ENCODE measurements at regions not wholly inside any gene's neighbourhood (a gene's known extent, or its start where the extent isn't known, plus 50 kb on each side); places are given as distances from the start of the nearest gene placed in this dataset.

DNA sequence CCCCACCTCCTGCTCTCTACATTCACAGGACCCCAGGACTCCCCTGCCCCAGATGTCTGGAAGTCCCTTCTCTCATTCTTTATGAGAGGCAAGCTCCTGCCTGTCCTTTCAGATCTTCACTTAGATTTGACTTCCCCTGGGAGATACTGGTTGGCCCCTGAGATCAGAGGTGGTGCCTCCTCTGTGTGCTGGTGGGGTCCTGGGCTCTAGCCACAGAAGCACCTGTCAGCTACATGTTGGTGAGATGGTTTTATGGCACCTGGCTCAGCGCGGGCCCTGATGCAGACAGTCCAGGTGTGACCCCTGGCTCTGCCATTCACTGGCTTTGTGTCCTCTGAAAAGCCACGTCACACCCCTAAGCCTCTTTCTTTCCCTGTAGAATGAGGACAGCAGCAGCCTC lies 369.6 kb upstream of the ID2 start:
- Histone ChIP-seq H3K27me3 (ENCODE audit: insufficient read depth, low read length) (no peaks in the 10 kb centered on the region), H4K8ac (replicated peaks; ENCODE audit: insufficient read length, low read depth, low read length) (no peak overlapping the region), H3K27ac (ENCODE audit: insufficient read length, low read depth, low read length) (no peak overlapping the region), H2BK5ac (ENCODE audit: insufficient read length, low read length) (no peak overlapping the region), H4K5ac (ENCODE audit: insufficient read length, low read depth, low read length) (no peak overlapping the region), H3T11ph (ENCODE audit: low read length) (no peak overlapping the region), H2AK5ac (ENCODE audit: insufficient read length, low read length) (no peak overlapping the region), H3K79me1 (ENCODE audit: insufficient read depth, low read depth, low read length, poor library complexity, severe bottlenecking) (no peaks in the 10 kb centered on the region), H2AFZ (ENCODE audit: low read length) (no peak overlapping the region), H3K9me3 (ENCODE audit: control insufficient read depth, low read depth, low read length) (no peaks in the 10 kb centered on the region), H3K56ac (ENCODE audit: insufficient read length, low read depth, low read length) (no peak overlapping the region), H3K23ac (ENCODE audit: insufficient read length, low read depth, low read length) (no peak overlapping the region), H2BK12ac (ENCODE audit: insufficient read length, low read depth, low read length) (no peak overlapping the region), H2BK20ac (ENCODE audit: low read depth, low read length, poor library complexity, severe bottlenecking) (no peak overlapping the region), H3K4me1 (ENCODE audit: insufficient read depth, low read length) (peaks cover 2% of the 10 kb centered on the region; the same call in 1 of the 2 replicates), H3K4ac (ENCODE audit: low read depth, low read length) (no peak overlapping the region), H3K14ac (ENCODE audit: insufficient read depth, low read length) (no peak overlapping the region), H4K91ac (ENCODE audit: insufficient read length, low read depth, low read length) (no peak overlapping the region), H3K18ac (ENCODE audit: insufficient read length, low read depth, low read length) (no peak overlapping the region), H2BK120ac (ENCODE audit: low read depth, low read length, poor library complexity, severe bottlenecking) (no peak overlapping the region), H3K23me2 (ENCODE audit: insufficient read length, low read depth, low read length, poor library complexity, severe bottlenecking) (no peaks in the 10 kb centered on the region), H3K79me2 (ENCODE audit: insufficient read depth, low read length) (no peaks in the 10 kb centered on the region), H4K20me1 (ENCODE audit: control insufficient read depth, insufficient read depth, insufficient read length) (no peaks in the 10 kb centered on the region), H2BK15ac (ENCODE audit: low read depth, low read length) (no peak overlapping the region), H3K4me2 (ENCODE audit: insufficient read depth, insufficient read length, low read length) (no peak overlapping the region), H3K9ac (ENCODE audit: extremely low read depth, insufficient read length, low read length) (no peak overlapping the region)
- no peak overlapping the region for H3K4me3 Mint-ChIP-seq
- TF ChIP-seq, protein P1, sequence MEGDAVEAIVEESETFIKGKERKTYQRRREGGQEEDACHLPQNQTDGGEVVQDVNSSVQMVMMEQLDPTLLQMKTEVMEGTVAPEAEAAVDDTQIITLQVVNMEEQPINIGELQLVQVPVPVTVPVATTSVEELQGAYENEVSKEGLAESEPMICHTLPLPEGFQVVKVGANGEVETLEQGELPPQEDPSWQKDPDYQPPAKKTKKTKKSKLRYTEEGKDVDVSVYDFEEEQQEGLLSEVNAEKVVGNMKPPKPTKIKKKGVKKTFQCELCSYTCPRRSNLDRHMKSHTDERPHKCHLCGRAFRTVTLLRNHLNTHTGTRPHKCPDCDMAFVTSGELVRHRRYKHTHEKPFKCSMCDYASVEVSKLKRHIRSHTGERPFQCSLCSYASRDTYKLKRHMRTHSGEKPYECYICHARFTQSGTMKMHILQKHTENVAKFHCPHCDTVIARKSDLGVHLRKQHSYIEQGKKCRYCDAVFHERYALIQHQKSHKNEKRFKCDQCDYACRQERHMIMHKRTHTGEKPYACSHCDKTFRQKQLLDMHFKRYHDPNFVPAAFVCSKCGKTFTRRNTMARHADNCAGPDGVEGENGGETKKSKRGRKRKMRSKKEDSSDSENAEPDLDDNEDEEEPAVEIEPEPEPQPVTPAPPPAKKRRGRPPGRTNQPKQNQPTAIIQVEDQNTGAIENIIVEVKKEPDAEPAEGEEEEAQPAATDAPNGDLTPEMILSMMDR (conservative IDR thresholded peaks at IDR 0.05) = no peak
- H3K27ac Mint-ChIP-seq = no peak overlapping the region
- no CpG with 5 or more reads among the region's 3 CpGs for WGBS (ENCODE audit: extremely low coverage, insufficient read length, low lambda C conversion rate)
- H3K4me1 Mint-ChIP-seq = peaks cover 26 to 43% of the 10 kb centered on the region in 2 experiments
- peaks cover 0 to 2% (median 0%) of the 10 kb centered on the region in 3 experiments; a peak in 2 of 7 replicates for H3K36me3 Mint-ChIP-seq (ENCODE audit: insufficient read depth in 1 of 3, low read depth in 3 of 3)
- peaks cover 6% of the 10 kb centered on the region for H3K27me3 Mint-ChIP-seq (ENCODE audit: low read depth)
- DNase-seq = peak; percentile 6
- H3K9me3 Mint-ChIP-seq = peaks cover 2 to 3% of the 10 kb centered on the region in 2 experiments; a peak in 2 of 5 replicates

Measured in H9 (cell line).